Adrenal gland (tissue), 5 donors: ENCODE measurements at regions not wholly inside any gene's neighbourhood (a gene's known extent, or its start where the extent isn't known, plus 50 kb on each side); places are given as distances from the start of the nearest gene placed in this dataset.

Source experiments
- POLR2A ChIP-seq, 2 donors: fragments of 450-650 bp; IDR thresholded peaks; one replicate each; pipeline ENCODE4 v1.6.1; 2017; ENCODE audit warnings: antibody characterized with exemption in 2 of 2, mild to moderate bottlenecking in 2 of 2, moderate library complexity in 1 of 2
- TF ChIP-seq, protein P1 (sequence below), 6 experiments: fragments of 450-650 bp in 4 of 6; fragments of 200-600 bp in 2 of 6; sonication (generic) in 1 of 6; IDR thresholded peaks; 1 replicate in 5 of 6; 2 replicates in 1 of 6; pipeline versions ENCODE4 v1.5.1 to v1.8.0; 2016 to 2021; ENCODE audit warnings: antibody characterized with exemption in 6 of 6, mild to moderate bottlenecking in 2 of 6, moderate library complexity in 1 of 6
- donor health status: DM: no; HTN: no; CAD: no.

- TF ChIP-seq, protein P1, sequence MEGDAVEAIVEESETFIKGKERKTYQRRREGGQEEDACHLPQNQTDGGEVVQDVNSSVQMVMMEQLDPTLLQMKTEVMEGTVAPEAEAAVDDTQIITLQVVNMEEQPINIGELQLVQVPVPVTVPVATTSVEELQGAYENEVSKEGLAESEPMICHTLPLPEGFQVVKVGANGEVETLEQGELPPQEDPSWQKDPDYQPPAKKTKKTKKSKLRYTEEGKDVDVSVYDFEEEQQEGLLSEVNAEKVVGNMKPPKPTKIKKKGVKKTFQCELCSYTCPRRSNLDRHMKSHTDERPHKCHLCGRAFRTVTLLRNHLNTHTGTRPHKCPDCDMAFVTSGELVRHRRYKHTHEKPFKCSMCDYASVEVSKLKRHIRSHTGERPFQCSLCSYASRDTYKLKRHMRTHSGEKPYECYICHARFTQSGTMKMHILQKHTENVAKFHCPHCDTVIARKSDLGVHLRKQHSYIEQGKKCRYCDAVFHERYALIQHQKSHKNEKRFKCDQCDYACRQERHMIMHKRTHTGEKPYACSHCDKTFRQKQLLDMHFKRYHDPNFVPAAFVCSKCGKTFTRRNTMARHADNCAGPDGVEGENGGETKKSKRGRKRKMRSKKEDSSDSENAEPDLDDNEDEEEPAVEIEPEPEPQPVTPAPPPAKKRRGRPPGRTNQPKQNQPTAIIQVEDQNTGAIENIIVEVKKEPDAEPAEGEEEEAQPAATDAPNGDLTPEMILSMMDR (IDR thresholded peaks at IDR 0.05) = no peak
- no peak for TF ChIP-seq POLR2A (IDR thresholded peaks at IDR 0.05)
Measured at GRCh38 chr4:54898656-54899340, 226.6 kb downstream of the KDR start.
